H9 (cell line): ENCODE measurements at regions not wholly inside any gene's neighbourhood (a gene's known extent, or its start where the extent isn't known, plus 50 kb on each side); places are given as distances from the start of the nearest gene placed in this dataset.
"Not testable (repeated sequence)": the region's sequence is repeated elsewhere in the genome, so short reads cannot be mapped to it uniquely, and the experiment has no call there.

Experiments
- DNase-seq: peaks from one replicate; pipeline ENCODE4 v3.0.0-alpha.2; 2017
- H2AFZ ChIP-seq: one replicate; pipeline ENCODE4 v1.6.1; 2013; ENCODE audit warnings: mild to moderate bottlenecking, low read length, control low read depth, moderate library complexity
- H2AK5ac ChIP-seq: 2 replicates; pipeline ENCODE4 v1.6.1; 2013; ENCODE audit warnings: low read length, control low read depth, mixed read lengths; ENCODE audit not compliant: insufficient read length
- H2BK120ac ChIP-seq: one replicate; pipeline ENCODE4 v1.6.1; 2013; ENCODE audit warnings: low read depth, mild to moderate bottlenecking, low read length, control low read depth, inconsistent platforms; ENCODE audit not compliant: poor library complexity, severe bottlenecking
- H2BK12ac ChIP-seq: 2 replicates; pipeline ENCODE4 v1.6.1; 2013; ENCODE audit warnings: low read length, control low read depth, mixed read lengths, low read depth; ENCODE audit not compliant: insufficient read length
- H2BK15ac ChIP-seq: 2 replicates; pipeline ENCODE4 v1.6.1; 2013; ENCODE audit warnings: low read depth, low read length, control low read depth
- H2BK20ac ChIP-seq: one replicate; pipeline ENCODE4 v1.6.1; 2013; ENCODE audit warnings: low read depth, mild to moderate bottlenecking, low read length, control low read depth, inconsistent platforms; ENCODE audit not compliant: poor library complexity, severe bottlenecking
- H2BK5ac ChIP-seq: 2 replicates; pipeline ENCODE4 v1.6.1; 2013; ENCODE audit warnings: low read length, control low read depth, mixed read lengths; ENCODE audit not compliant: insufficient read length
- H3K14ac ChIP-seq: 2 replicates; pipeline ENCODE4 v1.6.1; 2013; ENCODE audit warnings: low read length, control low read depth; ENCODE audit not compliant: insufficient read depth
- H3K18ac ChIP-seq: 2 replicates; pipeline ENCODE4 v1.6.1; 2013; ENCODE audit warnings: low read depth, mild to moderate bottlenecking, mixed read lengths, low read length, control low read depth; ENCODE audit not compliant: insufficient read length
- H3K23ac ChIP-seq: 2 replicates; pipeline ENCODE4 v1.6.1; 2013; ENCODE audit warnings: low read length, control low read depth, mixed read lengths, low read depth; ENCODE audit not compliant: insufficient read length
- H3K23me2 ChIP-seq: 2 replicates; pipeline ENCODE4 v1.6.1; 2013; ENCODE audit warnings: low read depth, mild to moderate bottlenecking, mixed read lengths, low read length, control low read depth; ENCODE audit not compliant: insufficient read length, poor library complexity, severe bottlenecking
- H3K27ac ChIP-seq: 2 replicates; pipeline ENCODE4 v1.5.1; 2013; ENCODE audit warnings: low read length, control low read depth, mixed read lengths, low read depth; ENCODE audit not compliant: insufficient read length
- H3K27me3 ChIP-seq: 2 replicates; pipeline ENCODE4 v1.6.1; 2013; ENCODE audit warnings: low read length, control low read depth, inconsistent platforms; ENCODE audit not compliant: insufficient read depth
- H3K4ac ChIP-seq: 2 replicates; pipeline ENCODE4 v1.6.1; 2013; ENCODE audit warnings: low read depth, mild to moderate bottlenecking, control low read depth, inconsistent platforms, low read length, moderate library complexity
- H3K4me1 ChIP-seq: 2 replicates; pipeline ENCODE4 v1.6.1; 2013; ENCODE audit warnings: low read length, control low read depth, inconsistent platforms; ENCODE audit not compliant: insufficient read depth
- H3K4me2 ChIP-seq: 2 replicates; pipeline ENCODE4 v1.6.1; 2013; ENCODE audit warnings: low read length, control low read depth, mixed read lengths; ENCODE audit not compliant: insufficient read length, insufficient read depth
- H3K56ac ChIP-seq: 2 replicates; pipeline ENCODE4 v1.6.1; 2013; ENCODE audit warnings: low read depth, mild to moderate bottlenecking, mixed read lengths, low read length, control low read depth; ENCODE audit not compliant: insufficient read length
- H3K79me1 ChIP-seq: 2 replicates; pipeline ENCODE4 v1.6.1; 2013; ENCODE audit warnings: low read depth, mild to moderate bottlenecking, moderate library complexity, low read length, control low read depth, inconsistent platforms; ENCODE audit not compliant: insufficient read depth, poor library complexity, severe bottlenecking
- H3K79me2 ChIP-seq: 2 replicates; pipeline ENCODE4 v1.6.1; 2013; ENCODE audit warnings: low read length, control low read depth, inconsistent platforms; ENCODE audit not compliant: insufficient read depth
- H3K9ac ChIP-seq: 2 replicates; pipeline ENCODE4 v1.6.1; 2013; ENCODE audit warnings: low read length, control low read depth, mixed read lengths; ENCODE audit not compliant: insufficient read length; ENCODE audit errors: extremely low read depth
- H3K9me3 ChIP-seq: one replicate; pipeline ENCODE4 v1.6.1; 2013; ENCODE audit warnings: low read depth, low read length, inconsistent platforms; ENCODE audit not compliant: control insufficient read depth
- H3T11ph ChIP-seq: one replicate; pipeline ENCODE4 v1.6.1; 2013; ENCODE audit warnings: mild to moderate bottlenecking, low read length, control low read depth, inconsistent platforms
- H4K20me1 ChIP-seq: one replicate; pipeline ENCODE4 v1.6.1; 2013; ENCODE audit not compliant: control insufficient read depth, insufficient read length, insufficient read depth
- H4K5ac ChIP-seq: 2 replicates; pipeline ENCODE4 v1.6.1; 2013; ENCODE audit warnings: low read depth, mild to moderate bottlenecking, mixed read lengths, low read length, control low read depth; ENCODE audit not compliant: insufficient read length
- H4K8ac ChIP-seq: replicated peaks from 2 replicates; pipeline ENCODE4 v1.6.1; 2013; ENCODE audit warnings: low read length, control low read depth, mixed read lengths, low read depth; ENCODE audit not compliant: insufficient read length
- H4K91ac ChIP-seq: 2 replicates; pipeline ENCODE4 v1.6.1; 2013; ENCODE audit warnings: low read depth, mild to moderate bottlenecking, moderate library complexity, mixed read lengths, low read length, control low read depth; ENCODE audit not compliant: insufficient read length
- H3K27ac Mint-ChIP-seq, 3 experiments: 2 replicates in 2 of 3; 3 replicates in 1 of 3; pipeline ENCODE4 v1.8.0; 2020 to 2021; ENCODE audit warnings: mixed read lengths in 3 of 3, mild to moderate bottlenecking in 1 of 3, moderate library complexity in 1 of 3
- H3K27me3 Mint-ChIP-seq: 2 replicates; pipeline ENCODE4 v1.8.0; 2021; ENCODE audit warnings: low read depth, mild to moderate bottlenecking, moderate library complexity, mixed read lengths
- H3K36me3 Mint-ChIP-seq, 3 experiments: 2 replicates in 2 of 3; 3 replicates in 1 of 3; pipeline ENCODE4 v1.8.0; 2020 to 2021; ENCODE audit warnings: low read depth in 3 of 3, mixed read lengths in 3 of 3; ENCODE audit not compliant: insufficient read depth in 1 of 3
- H3K4me1 Mint-ChIP-seq, 2 experiments: 2 replicates each; pipeline ENCODE4 v1.8.0; 2020; ENCODE audit warnings: mixed read lengths in 2 of 2
- H3K4me3 Mint-ChIP-seq, 2 experiments: 2 replicates in 1 of 2; 3 replicates in 1 of 2; pipeline ENCODE4 v1.8.0; 2020 to 2021; ENCODE audit warnings: mild to moderate bottlenecking in 2 of 2, mixed read lengths in 2 of 2, moderate library complexity in 1 of 2
- H3K9me3 Mint-ChIP-seq, 2 experiments: 2 replicates in 1 of 2; 3 replicates in 1 of 2; pipeline ENCODE4 v1.8.0; 2020; ENCODE audit warnings: mild to moderate bottlenecking in 2 of 2, mixed read lengths in 2 of 2, moderate library complexity in 1 of 2
- WGBS: extraction: QIAGEN DNeasy Blood & Tissue Kit; methylation state at CpG from one replicate; pipeline ENCODE4 v1.1.7; 2013; ENCODE audit warnings: missing lambda C conversion rate, low lambda C conversion rate, mixed read lengths; ENCODE audit not compliant: insufficient read length; ENCODE audit errors: extremely low coverage; 5-methylcytosine and 5-hydroxymethylcytosine counted together

DNA sequence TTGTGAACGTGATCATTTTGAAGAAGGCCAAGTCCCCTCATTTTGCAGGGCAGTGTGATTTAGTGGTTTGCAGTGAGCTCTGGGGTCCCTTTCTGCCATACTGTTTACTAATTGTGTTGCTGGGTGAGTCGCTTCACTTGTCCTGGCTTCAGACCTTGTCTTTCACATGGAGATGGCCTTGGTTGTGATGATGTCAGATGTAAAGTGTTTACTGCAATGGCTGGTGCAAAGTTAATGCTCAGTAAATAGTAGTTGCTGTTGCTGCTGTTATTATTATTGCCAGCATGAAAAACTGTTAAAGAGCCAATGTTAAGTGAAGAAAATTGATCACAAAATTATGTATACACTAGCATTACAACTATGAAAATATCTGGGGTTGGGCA lies 53.9 kb downstream of the NPIPB11 start:
- not testable (repeated sequence) for H3K4ac ChIP-seq, H4K5ac ChIP-seq, H3K79me1 ChIP-seq, H4K8ac ChIP-seq, H3K27ac Mint-ChIP-seq, H2AK5ac ChIP-seq, H2BK12ac ChIP-seq, H2BK5ac ChIP-seq, H4K20me1 ChIP-seq, H3T11ph ChIP-seq, H3K56ac ChIP-seq, H2AFZ ChIP-seq, H3K27me3 Mint-ChIP-seq, H3K9ac ChIP-seq, H3K9me3 Mint-ChIP-seq, H3K23me2 ChIP-seq, H3K27me3 ChIP-seq, H2BK20ac ChIP-seq, H2BK15ac ChIP-seq, H2BK120ac ChIP-seq, H3K23ac ChIP-seq, H4K91ac ChIP-seq, H3K4me3 Mint-ChIP-seq, H3K4me1 ChIP-seq, H3K9me3 ChIP-seq, H3K4me2 ChIP-seq, H3K18ac ChIP-seq, H3K27ac ChIP-seq, H3K14ac ChIP-seq, H3K36me3 Mint-ChIP-seq, H3K79me2 ChIP-seq, DNase-seq
- WGBS = no CpG with 5 or more reads among the region's 2 CpGs
- peaks cover 11 to 14% of the 10 kb centered on the region in 2 experiments for H3K4me1 Mint-ChIP-seq

DNA sequence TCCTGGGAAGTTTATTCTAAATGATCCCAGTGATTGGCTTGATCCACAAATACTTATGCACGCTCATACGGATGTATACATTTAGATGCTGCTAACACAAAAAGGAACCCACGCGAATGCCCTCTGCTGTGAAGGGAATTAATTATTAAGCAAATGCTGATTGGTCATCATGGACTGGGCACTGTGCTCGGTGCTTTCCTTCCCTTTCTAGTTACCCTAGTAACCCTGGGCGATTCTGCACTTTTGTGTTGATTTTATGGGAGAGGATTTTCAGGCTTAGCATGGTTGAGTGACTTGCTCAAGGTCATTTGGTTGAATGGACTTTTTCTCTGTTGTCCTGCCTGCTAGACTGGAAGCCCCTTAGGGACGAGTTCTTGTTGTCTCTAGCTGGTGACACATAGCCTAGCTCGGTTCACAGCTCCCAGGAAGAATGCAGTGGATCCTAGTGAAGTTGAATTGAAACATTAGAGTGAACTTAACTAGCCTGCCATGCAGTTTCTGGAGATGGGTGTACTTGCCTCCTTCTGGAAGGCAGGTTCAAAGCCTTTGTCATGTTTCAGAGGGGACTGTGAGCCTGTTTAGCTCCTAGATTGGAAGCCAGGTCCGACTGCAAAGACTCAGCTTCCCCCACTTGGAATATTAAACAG lies 54.4 kb downstream of the NPIPB11 start:
- WGBS = no CpG with 5 or more reads among the region's 9 CpGs
- not testable (repeated sequence) for H3K27ac Mint-ChIP-seq, H3K56ac ChIP-seq

More for the DNA sequence above, 54.4 kb downstream of the NPIPB11 start:
- H3K18ac ChIP-seq, H3K23ac ChIP-seq, H3K9me3 Mint-ChIP-seq, H3K4me2 ChIP-seq, DNase-seq, H3K4me3 Mint-ChIP-seq, H3T11ph ChIP-seq, H3K27ac ChIP-seq, H2BK20ac ChIP-seq, H3K14ac ChIP-seq, H3K27me3 ChIP-seq, H4K8ac ChIP-seq, H2BK12ac ChIP-seq, H3K36me3 Mint-ChIP-seq, H4K20me1 ChIP-seq, H2BK120ac ChIP-seq, H3K4me1 ChIP-seq, H3K9ac ChIP-seq, H2BK15ac ChIP-seq, H3K27me3 Mint-ChIP-seq, H3K79me1 ChIP-seq, H3K79me2 ChIP-seq, H3K9me3 ChIP-seq, H3K23me2 ChIP-seq, H3K4ac ChIP-seq, H4K91ac ChIP-seq, H2AFZ ChIP-seq, H2BK5ac ChIP-seq, H4K5ac ChIP-seq, H2AK5ac ChIP-seq: not testable (repeated sequence)
- H3K4me1 Mint-ChIP-seq = peaks cover 11 to 14% of the 10 kb centered on the region in 2 experiments
